ENCODE measurements at regions not wholly inside any gene's neighbourhood (a gene's known extent, or its start where the extent isn't known, plus 50 kb on each side); places are given as distances from the start of the nearest gene placed in this dataset.

DNA sequence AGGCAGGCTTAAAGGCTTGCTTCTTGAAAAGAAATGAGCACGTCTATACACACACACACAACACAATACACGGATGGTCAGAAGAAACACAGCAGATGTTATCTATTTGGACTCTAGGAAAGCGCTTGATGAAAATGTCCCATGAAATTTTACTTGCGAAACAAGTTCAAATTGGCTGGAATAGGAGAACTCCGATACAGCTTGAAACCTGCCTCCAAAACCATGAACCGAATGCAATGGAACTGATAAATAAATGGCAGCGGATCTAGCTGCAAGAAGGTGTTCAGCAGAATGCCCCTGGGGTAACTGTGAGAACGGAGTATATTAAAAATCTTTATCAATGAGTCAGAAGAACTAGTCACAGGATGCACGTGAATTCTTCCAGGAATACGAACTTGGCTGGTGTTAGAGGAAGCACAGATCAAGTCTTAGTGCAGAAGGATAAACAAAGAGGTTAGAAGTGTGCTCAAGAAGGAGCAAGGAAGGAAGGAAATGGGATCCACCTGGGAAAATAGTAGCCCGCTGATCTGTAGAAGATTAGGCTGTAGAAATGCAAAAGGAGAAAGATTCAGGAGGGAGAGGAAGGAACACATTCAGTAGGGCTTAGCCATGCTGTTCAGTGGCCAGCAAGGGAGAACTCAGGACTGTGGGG lies 142.0 kb upstream of the PRKCQ start:
- ATAC-seq (peak; percentile 83), DNase-seq (ENCODE audit: low spot score) (no peak)
- Mint-ChIP-seq H3K27ac (peak overlapping the region; percentile 86), H3K27me3 (ENCODE audit: low read depth) (peaks cover 4% of the 10 kb centered on the region; the same call in 1 of the 2 replicates), H3K4me3 (no peak overlapping the region), H3K36me3 (peaks cover 12% of the 10 kb centered on the region), H3K9me3 (peaks cover 30% of the 10 kb centered on the region), H3K4me1 (peaks cover 51% of the 10 kb centered on the region)
- POLR2A ChIA-PET: interaction anchor here (0.6 to 0.8 kb wide), 2 partner anchors 17 to 73 kb away, joined by 3 to 8 read pairs; no protein-coding TSS in a partner anchor
- CTCF ChIA-PET: interaction anchor here (1.1 to 1.3 kb wide), 2 partner anchors 15 to 197 kb away, joined by 3 read pairs; no protein-coding TSS in a partner anchor
- TF ChIP-seq SP1 (CRISPR knock-in tag; conservative IDR thresholded peaks at IDR 0.05): 0 out of 2 replicates have a peak, but pooled peaks have one; percentile 40
- TF ChIP-seq ETV6 (CRISPR knock-in tag; IDR thresholded peaks at IDR 0.05): 0 out of 2 replicates have a peak, but pooled peaks have one; percentile 45
- TF ChIP-seq GRHL2 (CRISPR knock-in tag; IDR thresholded peaks at IDR 0.05; ENCODE audit: insufficient replicate concordance, severe bottlenecking): no peak
- no peak for TF ChIP-seq ELF4 (CRISPR knock-in tag; IDR thresholded peaks at IDR 0.05; ENCODE audit: low read depth)

DNA sequence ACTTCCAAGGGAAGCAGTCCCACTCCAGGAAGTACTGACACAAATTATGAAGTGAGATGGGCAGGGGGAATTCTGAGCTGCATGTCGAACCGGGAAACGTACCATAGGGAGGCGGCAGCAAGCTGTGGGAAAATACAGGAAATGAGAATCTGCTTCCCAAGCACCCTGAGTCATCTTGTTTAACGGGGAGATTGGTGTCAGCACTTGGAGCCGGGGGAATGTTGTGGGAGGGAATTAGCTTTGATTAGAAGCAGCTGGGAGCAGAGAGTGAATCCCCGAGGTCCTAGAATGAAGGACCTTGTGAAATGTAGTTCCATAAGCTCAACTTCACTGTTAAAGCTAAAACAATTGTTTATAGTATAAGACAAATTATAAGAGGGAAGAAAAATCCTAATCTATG lies 141.4 kb upstream of the PRKCQ start:
- Mint-ChIP-seq H3K4me1 (peaks cover 53% of the 10 kb centered on the region), H3K36me3 (peaks cover 12% of the 10 kb centered on the region), H3K27me3 (ENCODE audit: low read depth) (peaks cover 4% of the 10 kb centered on the region; the same call in 1 of the 2 replicates), H3K4me3 (no peak overlapping the region), H3K27ac (peak overlapping the region; percentile 86), H3K9me3 (peaks cover 26% of the 10 kb centered on the region)
- ATAC-seq (no peak; the same call in 1 of the 2 replicates), DNase-seq (ENCODE audit: low spot score) (no peak)
- CTCF ChIA-PET: interaction anchor here (0.8 to 1.3 kb wide), 3 partner anchors 8 to 197 kb away, joined by 3 read pairs; no protein-coding TSS in a partner anchor
- TF ChIP-seq ATF2 (CRISPR knock-in tag; IDR thresholded peaks at IDR 0.05; ENCODE audit: borderline replicate concordance, low read depth) (no peak), ETV6 (CRISPR knock-in tag; IDR thresholded peaks at IDR 0.05) (no peak), TEAD1 (CRISPR knock-in tag; IDR thresholded peaks at IDR 0.05) (no peak), ZNF121 (CRISPR knock-in tag; IDR thresholded peaks at IDR 0.05) (no peak), AR (CRISPR knock-in tag; IDR thresholded peaks at IDR 0.05) (no peak), ZNF416 (CRISPR knock-in tag; IDR thresholded peaks at IDR 0.05) (no peak), ZNF317 (CRISPR knock-in tag; IDR thresholded peaks at IDR 0.05; ENCODE audit: borderline replicate concordance, low read depth) (no peak), RELA (CRISPR knock-in tag; IDR thresholded peaks at IDR 0.05; ENCODE audit: borderline replicate concordance) (no peak), HMGA2 (CRISPR knock-in tag; IDR thresholded peaks at IDR 0.05) (no peak), ZNF423 (CRISPR knock-in tag; IDR thresholded peaks at IDR 0.05) (no peak), ELF4 (CRISPR knock-in tag; IDR thresholded peaks at IDR 0.05; ENCODE audit: low read depth) (no peak), ZNF671 (CRISPR knock-in tag; IDR thresholded peaks at IDR 0.05) (no peak)
- TF ChIP-seq, protein P1, sequence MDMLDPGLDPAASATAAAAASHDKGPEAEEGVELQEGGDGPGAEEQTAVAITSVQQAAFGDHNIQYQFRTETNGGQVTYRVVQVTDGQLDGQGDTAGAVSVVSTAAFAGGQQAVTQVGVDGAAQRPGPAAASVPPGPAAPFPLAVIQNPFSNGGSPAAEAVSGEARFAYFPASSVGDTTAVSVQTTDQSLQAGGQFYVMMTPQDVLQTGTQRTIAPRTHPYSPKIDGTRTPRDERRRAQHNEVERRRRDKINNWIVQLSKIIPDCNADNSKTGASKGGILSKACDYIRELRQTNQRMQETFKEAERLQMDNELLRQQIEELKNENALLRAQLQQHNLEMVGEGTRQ (CRISPR knock-in tag; IDR thresholded peaks at IDR 0.05): no peak
- TF ChIP-seq, protein P2, sequence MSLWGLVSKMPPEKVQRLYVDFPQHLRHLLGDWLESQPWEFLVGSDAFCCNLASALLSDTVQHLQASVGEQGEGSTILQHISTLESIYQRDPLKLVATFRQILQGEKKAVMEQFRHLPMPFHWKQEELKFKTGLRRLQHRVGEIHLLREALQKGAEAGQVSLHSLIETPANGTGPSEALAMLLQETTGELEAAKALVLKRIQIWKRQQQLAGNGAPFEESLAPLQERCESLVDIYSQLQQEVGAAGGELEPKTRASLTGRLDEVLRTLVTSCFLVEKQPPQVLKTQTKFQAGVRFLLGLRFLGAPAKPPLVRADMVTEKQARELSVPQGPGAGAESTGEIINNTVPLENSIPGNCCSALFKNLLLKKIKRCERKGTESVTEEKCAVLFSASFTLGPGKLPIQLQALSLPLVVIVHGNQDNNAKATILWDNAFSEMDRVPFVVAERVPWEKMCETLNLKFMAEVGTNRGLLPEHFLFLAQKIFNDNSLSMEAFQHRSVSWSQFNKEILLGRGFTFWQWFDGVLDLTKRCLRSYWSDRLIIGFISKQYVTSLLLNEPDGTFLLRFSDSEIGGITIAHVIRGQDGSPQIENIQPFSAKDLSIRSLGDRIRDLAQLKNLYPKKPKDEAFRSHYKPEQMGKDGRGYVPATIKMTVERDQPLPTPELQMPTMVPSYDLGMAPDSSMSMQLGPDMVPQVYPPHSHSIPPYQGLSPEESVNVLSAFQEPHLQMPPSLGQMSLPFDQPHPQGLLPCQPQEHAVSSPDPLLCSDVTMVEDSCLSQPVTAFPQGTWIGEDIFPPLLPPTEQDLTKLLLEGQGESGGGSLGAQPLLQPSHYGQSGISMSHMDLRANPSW (CRISPR knock-in tag; conservative IDR thresholded peaks at IDR 0.05; ENCODE audit: low read depth): no peak
- TF ChIP-seq, protein P3, sequence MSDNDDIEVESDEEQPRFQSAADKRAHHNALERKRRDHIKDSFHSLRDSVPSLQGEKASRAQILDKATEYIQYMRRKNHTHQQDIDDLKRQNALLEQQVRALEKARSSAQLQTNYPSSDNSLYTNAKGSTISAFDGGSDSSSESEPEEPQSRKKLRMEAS (CRISPR knock-in tag; IDR thresholded peaks at IDR 0.05): no peak
- TF ChIP-seq, protein P4, sequence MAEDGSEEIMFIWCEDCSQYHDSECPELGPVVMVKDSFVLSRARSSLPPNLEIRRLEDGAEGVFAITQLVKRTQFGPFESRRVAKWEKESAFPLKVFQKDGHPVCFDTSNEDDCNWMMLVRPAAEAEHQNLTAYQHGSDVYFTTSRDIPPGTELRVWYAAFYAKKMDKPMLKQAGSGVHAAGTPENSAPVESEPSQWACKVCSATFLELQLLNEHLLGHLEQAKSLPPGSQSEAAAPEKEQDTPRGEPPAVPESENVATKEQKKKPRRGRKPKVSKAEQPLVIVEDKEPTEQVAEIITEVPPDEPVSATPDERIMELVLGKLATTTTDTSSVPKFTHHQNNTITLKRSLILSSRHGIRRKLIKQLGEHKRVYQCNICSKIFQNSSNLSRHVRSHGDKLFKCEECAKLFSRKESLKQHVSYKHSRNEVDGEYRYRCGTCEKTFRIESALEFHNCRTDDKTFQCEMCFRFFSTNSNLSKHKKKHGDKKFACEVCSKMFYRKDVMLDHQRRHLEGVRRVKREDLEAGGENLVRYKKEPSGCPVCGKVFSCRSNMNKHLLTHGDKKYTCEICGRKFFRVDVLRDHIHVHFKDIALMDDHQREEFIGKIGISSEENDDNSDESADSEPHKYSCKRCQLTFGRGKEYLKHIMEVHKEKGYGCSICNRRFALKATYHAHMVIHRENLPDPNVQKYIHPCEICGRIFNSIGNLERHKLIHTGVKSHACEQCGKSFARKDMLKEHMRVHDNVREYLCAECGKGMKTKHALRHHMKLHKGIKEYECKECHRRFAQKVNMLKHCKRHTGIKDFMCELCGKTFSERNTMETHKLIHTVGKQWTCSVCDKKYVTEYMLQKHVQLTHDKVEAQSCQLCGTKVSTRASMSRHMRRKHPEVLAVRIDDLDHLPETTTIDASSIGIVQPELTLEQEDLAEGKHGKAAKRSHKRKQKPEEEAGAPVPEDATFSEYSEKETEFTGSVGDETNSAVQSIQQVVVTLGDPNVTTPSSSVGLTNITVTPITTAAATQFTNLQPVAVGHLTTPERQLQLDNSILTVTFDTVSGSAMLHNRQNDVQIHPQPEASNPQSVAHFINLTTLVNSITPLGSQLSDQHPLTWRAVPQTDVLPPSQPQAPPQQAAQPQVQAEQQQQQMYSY (CRISPR knock-in tag; IDR thresholded peaks at IDR 0.05): no peak
- POLR2A ChIA-PET: interaction anchor here (0.6 to 0.8 kb wide), 2 partner anchors 17 to 74 kb away, joined by 3 to 8 read pairs; no protein-coding TSS in a partner anchor
